GM21515 (cell line): ENCODE measurements at regions not wholly inside any gene's neighbourhood (a gene's known extent, or its start where the extent isn't known, plus 50 kb on each side); places are given as distances from the start of the nearest gene placed in this dataset.
"Not testable (repeated sequence)": the region's sequence is repeated elsewhere in the genome, so short reads cannot be mapped to it uniquely, and the experiment has no call there.

Experiments used
- ATAC-seq: cut with Tn5 transposase; IDR thresholded peaks from one replicate; pipeline ENCODE4 v1.9.1; 2021; ENCODE audit not compliant: unreplicated experiment

DNA sequence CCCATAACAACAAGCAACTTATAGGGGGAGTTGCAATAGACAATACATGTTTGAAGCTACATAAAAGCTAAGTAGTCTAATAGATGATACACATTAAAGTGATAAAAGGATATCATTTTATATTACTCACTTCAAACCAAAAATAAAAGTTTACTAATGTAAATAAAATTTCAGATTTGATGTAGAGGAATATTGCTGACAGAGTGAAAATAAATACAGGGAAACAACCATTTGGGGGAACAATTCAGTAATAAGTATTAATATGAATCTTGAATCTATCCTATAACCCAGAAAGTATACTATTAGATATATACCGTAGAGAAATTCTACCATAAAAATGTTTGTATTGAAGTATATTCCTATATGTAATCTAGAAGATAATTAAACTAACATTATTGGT, 1248.9 kb upstream of the EPHA6 start:
- no peak for ATAC-seq

DNA sequence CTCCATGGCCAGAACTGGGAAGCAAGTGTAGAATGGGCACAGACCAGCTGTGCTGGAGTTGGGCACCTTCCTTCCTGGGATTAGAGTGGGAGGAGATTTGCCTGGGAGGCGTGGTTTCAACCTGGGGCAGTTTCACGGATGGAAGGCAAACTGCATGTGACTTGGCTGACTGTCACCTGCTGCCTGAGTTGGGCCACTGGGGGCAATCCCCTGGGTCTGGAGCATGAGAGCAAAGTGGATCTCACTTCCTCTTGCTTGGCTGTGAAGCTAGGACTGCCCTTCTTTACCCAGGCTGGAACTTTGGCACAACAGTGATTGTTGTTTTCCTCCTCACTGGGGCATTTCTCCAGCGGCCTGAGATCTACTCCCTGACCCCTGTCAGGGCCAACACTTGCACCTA, 1247.0 kb upstream of the EPHA6 start:
- no peak for ATAC-seq

DNA sequence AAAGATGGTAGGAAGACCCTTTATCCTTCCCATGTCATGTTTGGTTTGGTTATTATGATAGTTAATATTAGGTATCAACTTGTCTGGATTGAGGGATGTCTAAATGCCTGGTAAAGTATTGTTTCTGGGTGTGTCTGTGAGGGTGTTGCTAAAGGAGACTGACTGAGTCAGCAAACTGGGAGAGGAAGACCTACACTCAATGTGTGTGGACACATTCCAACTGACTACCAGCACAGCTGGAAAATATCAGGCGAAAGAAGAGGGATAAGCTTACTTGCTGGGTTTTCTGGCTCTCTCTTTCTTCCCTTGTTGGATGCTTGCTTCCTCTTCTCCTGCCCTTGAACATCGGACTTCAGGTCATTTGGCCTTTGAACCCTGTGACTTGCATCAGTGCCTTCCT, 1227.6 kb upstream of the EPHA6 start:
- no peak for ATAC-seq

GRCh38 chr3:95587641-95588040, 1226.8 kb upstream of the EPHA6 start:
- not testable (repeated sequence) for ATAC-seq

DNA sequence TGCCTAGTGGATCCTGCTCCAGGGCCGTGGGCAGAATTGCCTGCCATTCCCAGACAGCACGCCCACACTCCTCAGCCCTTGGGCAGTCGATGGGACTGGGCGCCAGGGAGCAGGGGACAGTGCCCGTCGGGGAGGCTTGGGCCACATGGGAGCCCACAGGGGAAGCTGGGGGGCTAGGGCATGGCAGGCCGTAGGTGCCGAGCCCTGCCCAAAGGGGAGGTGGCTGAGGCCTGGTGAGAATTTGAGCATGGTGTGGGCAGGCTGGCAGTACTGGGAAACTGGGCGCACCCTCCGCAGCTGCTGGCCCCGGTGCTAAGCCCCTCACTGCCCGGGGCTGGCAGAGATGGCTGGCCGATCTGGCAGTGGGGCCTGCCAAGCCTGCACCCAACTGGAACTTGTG, 1225.9 kb upstream of the EPHA6 start:
- ATAC-seq, result no peak

GRCh38 chr3:95595416-95596075, 1218.8 kb upstream of the EPHA6 start:
- ATAC-seq, result no peak

GRCh38 chr3:95607926-95608325, 1206.5 kb upstream of the EPHA6 start:
- no peak for ATAC-seq

- ATAC-seq, result no peak
Measured at GRCh38 chr3:95609411-95609810, 1205.0 kb upstream of the EPHA6 start.

DNA sequence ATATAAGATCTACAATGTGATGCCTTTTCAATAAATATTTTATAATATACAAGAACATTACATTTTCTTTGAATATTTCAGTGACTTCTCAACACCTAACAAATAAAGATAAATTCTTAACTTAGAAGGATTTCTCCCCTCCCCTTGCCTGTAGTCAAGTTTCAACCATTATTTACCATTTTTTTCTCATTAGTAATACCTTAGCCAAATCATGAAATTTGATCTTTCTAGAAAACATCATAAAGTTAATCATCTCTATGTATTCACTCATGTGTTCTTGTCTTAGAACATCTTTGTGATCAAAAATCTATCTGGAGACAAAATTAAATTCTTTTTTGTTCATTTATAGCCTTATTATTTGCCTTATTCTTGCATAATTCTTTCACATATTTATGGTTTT, 1201.8 kb upstream of the EPHA6 start:
- no peak for ATAC-seq

GRCh38 chr3:95613993-95614392, 1200.4 kb upstream of the EPHA6 start:
- no peak for ATAC-seq

DNA sequence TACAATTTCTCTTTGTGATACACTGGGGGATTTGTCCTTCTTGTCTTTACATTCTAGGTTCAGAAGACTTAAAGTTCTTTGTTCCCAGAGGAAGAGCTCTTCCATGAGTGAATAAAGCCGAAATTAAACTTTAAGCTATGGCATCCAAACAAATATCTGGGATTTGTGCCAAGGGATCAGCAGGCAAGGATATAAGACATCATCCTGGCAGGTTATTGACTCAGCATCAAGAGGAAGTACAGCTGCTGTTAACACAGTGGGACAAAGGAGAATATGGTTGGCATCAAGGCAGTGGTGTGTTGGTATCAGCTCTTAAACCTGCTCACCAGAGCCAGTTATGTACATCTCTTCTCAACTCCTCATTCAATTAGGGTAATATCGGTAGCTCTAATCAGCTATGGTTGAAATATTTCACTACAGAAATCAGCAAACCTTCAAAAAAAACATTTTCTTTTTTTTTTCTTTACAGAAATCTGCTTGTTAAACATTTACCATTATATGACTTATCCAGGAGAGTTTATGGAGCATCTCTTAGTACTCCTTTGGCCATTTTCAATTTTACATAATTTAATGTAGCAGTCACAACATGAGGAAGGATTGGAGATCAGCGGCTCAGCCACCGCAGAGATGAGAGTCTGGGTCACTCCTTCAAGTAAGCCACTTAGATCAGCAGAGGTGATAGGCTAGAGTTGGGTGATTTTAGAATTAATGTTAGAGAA, 1198.6 kb upstream of the EPHA6 start:
- no peak for ATAC-seq

GRCh38 chr3:95626107-95626506, 1188.3 kb upstream of the EPHA6 start:
- no peak for ATAC-seq

DNA sequence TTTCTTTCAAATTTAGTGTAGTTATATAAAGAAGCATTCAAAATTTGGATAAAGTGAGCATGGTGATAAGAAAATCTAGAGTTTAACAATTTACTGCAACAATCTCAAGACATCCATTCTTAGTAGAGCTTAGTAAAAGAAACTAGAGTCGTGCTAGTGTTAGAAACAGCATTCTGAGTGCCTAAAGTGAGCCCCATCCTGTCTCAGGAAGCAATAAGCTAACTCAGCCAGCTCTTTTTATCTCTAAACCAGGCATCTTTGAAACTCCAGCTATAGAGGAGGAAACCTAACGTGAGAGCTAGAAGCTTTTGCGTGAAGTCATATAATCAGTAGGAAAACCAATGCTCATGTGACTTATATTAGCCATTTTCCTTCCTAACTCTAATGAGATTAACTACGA, 1187.1 kb upstream of the EPHA6 start:
- ATAC-seq, result no peak

DNA sequence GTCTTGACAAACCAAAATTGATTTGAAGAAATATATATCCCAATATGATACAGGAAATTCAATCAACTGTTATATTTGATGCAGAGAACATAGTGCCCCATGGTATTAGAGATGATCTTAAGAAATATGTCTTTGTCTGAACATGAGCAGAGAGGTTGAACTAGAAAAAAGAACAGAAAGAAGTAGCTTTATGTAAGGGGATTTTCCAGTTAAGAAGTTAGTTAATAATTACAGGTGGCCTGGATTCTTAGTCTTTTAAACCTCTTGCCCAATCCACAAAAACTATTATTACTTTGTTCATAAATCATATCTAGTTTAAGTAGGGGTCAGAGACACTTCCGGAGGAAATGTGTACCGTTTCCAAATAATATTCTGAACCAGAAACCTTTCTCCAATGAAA, 1186.7 kb upstream of the EPHA6 start:
- no peak for ATAC-seq

DNA sequence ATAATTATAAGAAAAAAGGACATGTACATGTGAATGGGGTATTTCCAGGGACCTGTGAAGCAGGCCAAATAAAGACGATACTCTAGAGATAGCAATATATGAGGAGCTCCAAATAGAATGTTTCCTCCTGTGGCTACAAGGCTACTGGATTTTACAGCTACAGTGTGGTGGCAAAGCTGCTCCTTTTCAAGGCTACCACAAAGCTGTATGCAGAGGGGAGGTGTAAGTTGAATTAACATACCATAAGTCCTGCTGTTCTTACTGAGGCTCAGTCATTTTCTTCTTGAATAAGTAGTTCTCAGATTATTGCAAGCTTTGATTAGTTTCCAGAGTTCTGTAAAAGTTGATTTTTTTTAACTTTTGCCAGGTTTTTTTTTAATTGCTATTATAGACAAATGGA, 1184.6 kb upstream of the EPHA6 start:
- no peak for ATAC-seq

GRCh38 chr3:95645291-95645690, 1169.1 kb upstream of the EPHA6 start:
- no peak for ATAC-seq

DNA sequence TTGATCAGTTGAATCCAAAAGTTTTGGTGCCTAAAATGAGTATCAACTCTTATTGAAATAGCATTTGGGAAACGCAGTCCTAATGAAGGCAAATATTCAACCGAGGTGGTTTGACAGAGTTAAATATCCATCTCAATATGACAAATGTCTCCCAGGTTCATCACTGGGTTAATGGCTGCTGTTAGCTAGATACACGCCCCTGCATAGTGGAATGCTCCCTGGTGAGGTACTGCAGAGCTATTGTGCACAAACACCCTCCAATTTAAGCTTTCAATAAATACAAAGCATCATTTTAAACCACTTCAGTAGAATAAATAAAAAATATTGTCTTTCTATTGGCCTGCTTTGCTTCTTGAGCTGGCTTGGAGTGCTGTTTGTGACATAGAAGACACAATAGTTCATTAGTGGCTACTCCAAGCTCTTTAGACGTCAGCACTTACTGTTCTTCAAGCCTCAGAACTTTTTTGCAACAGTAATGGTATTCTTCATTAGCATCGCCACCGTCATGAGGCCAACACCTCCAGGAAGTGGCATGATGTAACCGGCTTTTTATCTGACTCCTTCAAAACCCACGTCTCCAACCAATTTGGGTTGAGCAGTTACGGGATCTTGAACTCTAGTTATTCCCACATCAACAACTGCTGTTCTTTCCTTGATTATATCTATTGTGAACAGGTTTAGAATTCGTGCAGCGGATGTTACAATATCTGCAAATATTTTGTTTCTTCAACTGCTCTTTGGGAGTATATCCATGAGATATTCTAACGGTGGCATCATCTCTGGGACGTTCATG, 1159.6 kb upstream of the EPHA6 start:
- no peak for ATAC-seq

- ATAC-seq, result no peak
Measured at GRCh38 chr3:95655363-95655986, 1158.9 kb upstream of the EPHA6 start.

GRCh38 chr3:95670765-95671164, 1143.6 kb upstream of the EPHA6 start:
- no peak for ATAC-seq

- ATAC-seq, result no peak
Measured at GRCh38 chr3:95673215-95673614, 1141.2 kb upstream of the EPHA6 start.

DNA sequence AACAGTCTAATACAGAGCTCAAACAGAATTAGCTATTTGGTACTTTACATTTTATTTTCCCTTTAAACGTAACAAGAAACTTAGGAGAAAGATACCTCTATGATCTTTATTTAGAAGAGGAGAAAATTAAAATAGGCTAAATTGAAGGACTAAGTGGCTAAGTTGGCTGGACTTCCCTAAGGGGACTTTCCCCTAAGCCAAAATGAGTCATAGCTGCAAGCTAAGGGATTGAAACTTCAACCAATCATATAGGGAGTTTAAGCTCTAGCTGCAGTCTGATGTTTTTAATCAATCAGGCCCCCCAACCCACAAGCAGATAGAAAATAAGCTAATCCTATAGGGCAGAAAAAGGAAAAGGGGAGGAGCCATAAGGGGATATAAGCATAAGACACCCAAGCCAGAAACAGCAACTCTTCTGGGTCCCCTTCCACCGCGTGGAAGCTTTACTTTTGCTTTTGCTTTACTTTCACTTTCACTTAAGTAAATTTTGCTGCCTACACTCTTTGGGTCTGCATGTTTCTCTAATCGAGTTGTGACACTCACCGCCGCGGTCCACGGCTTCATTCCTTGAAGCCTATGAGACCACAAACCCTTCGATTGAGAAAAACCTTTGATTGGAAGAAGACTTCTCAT, 1108.5 kb upstream of the EPHA6 start:
- ATAC-seq, result peak; percentile 89
